GM23338 (cell line): ENCODE measurements at regions not wholly inside any gene's neighbourhood (a gene's known extent, or its start where the extent isn't known, plus 50 kb on each side); places are given as distances from the start of the nearest gene placed in this dataset.

ENCODE experiments used
- ATAC-seq: fragments of 200-7000 bp; cut with Tn5 transposase; 3 replicates; pipeline ENCODE4 v1.9.1; 2020
- DNase-seq: peaks from one replicate; pipeline ENCODE4 v3.0.0-alpha.2; 2015; ENCODE audit warnings: low spot score
- H2AFZ ChIP-seq: fragments of 200-600 bp; sonication (generic); 2 replicates; pipeline ENCODE4 v1.8.0; 2016; ENCODE audit warnings: antibody characterized with exemption, mild to moderate bottlenecking, moderate library complexity
- H3F3A ChIP-seq: fragments of 200-600 bp; sonication (generic); replicated peaks from 2 replicates; pipeline ENCODE4 v1.8.0; 2017; ENCODE audit warnings: antibody characterized with exemption, mixed run types, low read depth
- H3K27ac ChIP-seq: fragments of 200-600 bp; sonication (generic); 2 replicates; pipeline ENCODE4 v1.6.1; 2016; ENCODE audit warnings: low read depth
- H3K27me3 ChIP-seq: fragments of 200-600 bp; sonication (generic); 2 replicates; pipeline ENCODE4 v1.8.0; 2016; ENCODE audit warnings: mild to moderate bottlenecking, mixed run types, moderate library complexity; ENCODE audit not compliant: insufficient read depth
- H3K36me3 ChIP-seq: fragments of 200-600 bp; sonication (generic); 2 replicates; pipeline ENCODE4 v1.8.0; 2016; ENCODE audit warnings: mild to moderate bottlenecking; ENCODE audit not compliant: insufficient read depth
- H3K4me1 ChIP-seq: fragments of 200-600 bp; sonication (generic); 2 replicates; pipeline ENCODE4 v1.8.0; 2016; ENCODE audit warnings: mild to moderate bottlenecking, moderate library complexity; ENCODE audit not compliant: insufficient read depth
- H3K4me2 ChIP-seq: fragments of 200-600 bp; sonication (generic); 2 replicates; pipeline ENCODE4 v1.7.1; 2017; ENCODE audit warnings: mixed run types
- H3K4me3 ChIP-seq: fragments of 200-600 bp; sonication (generic); 2 replicates; pipeline ENCODE4 v1.6.1; 2016; ENCODE audit warnings: mixed run types
- H3K79me2 ChIP-seq: fragments of 200-600 bp; sonication (generic); replicated peaks from 2 replicates; pipeline ENCODE4 v1.8.0; 2017; ENCODE audit warnings: mild to moderate bottlenecking; ENCODE audit not compliant: insufficient read depth
- H3K9me2 ChIP-seq: fragments of 200-600 bp; sonication (generic); 2 replicates; pipeline ENCODE4 v1.8.0; 2017; ENCODE audit not compliant: insufficient read depth
- H4K20me1 ChIP-seq: fragments of 200-600 bp; sonication (generic); replicated peaks from 2 replicates; pipeline ENCODE4 v1.8.0; 2017; ENCODE audit warnings: mild to moderate bottlenecking; ENCODE audit not compliant: insufficient read depth
- H3K27ac Mint-ChIP-seq: 2 replicates; pipeline ENCODE4 v1.8.0; 2020; ENCODE audit warnings: inconsistent platforms, mild to moderate bottlenecking, moderate library complexity, mixed read lengths
- H3K27me3 Mint-ChIP-seq: 3 replicates; pipeline ENCODE4 v1.8.0; 2022; ENCODE audit warnings: low read depth, mild to moderate bottlenecking, moderate library complexity, mixed read lengths, inconsistent platforms; ENCODE audit not compliant: insufficient read depth, poor library complexity
- H3K36me3 Mint-ChIP-seq: 3 replicates; pipeline ENCODE4 v1.8.0; 2021; ENCODE audit warnings: low read depth, mild to moderate bottlenecking, inconsistent platforms, moderate library complexity, mixed read lengths
- H3K4me1 Mint-ChIP-seq: 3 replicates; pipeline ENCODE4 v1.8.0; 2020; ENCODE audit warnings: mild to moderate bottlenecking, inconsistent platforms, mixed read lengths
- H3K4me3 Mint-ChIP-seq: 3 replicates; pipeline ENCODE4 v1.8.0; 2021; ENCODE audit warnings: moderate library complexity, mild to moderate bottlenecking, inconsistent platforms, mixed read lengths
- H3K9me3 Mint-ChIP-seq: 3 replicates; pipeline ENCODE4 v1.8.0; 2020; ENCODE audit warnings: moderate library complexity, mild to moderate bottlenecking, inconsistent platforms, mixed read lengths
- CREB1 ChIP-seq: fragments of 250-450 bp; sonication (Bioruptor Pico); IDR thresholded peaks from 2 replicates; pipeline ENCODE4 v1.5.0; 2020; ENCODE audit warnings: low read depth, mild to moderate bottlenecking, moderate library complexity
- CTCF ChIP-seq, 2 experiments: fragments of 200-600 bp in 1 of 2; sonication (generic) in 1 of 2; conservative IDR thresholded peaks; 2 replicates each; pipeline versions ENCODE4 v1.5.1 to v1.6.1; 2016 to 2017; ENCODE audit warnings: antibody characterized with exemption in 2 of 2, low read depth in 2 of 2, mild to moderate bottlenecking in 2 of 2, moderate library complexity in 1 of 2
- EZH2 ChIP-seq: fragments of 200-600 bp; sonication (generic); IDR thresholded peaks from one replicate; pipeline ENCODE4 v1.8.0; 2017; ENCODE audit warnings: antibody characterized with exemption, mild to moderate bottlenecking, low read depth; ENCODE audit not compliant: unreplicated experiment
- EZH2phosphoT487 ChIP-seq: fragments of 200-600 bp; sonication (generic); IDR thresholded peaks from one replicate; pipeline ENCODE4 v1.8.1; 2018; ENCODE audit warnings: antibody characterized with exemption; ENCODE audit not compliant: unreplicated experiment
- JUNB ChIP-seq: IDR thresholded peaks from one replicate; pipeline ENCODE4 v1.6.1; 2016; ENCODE audit warnings: antibody characterized with exemption; ENCODE audit not compliant: unreplicated experiment
- NANOG ChIP-seq: IDR thresholded peaks from 2 replicates; pipeline ENCODE4 v1.6.1; 2016; ENCODE audit warnings: antibody characterized with exemption, borderline replicate concordance
- POLR2AphosphoS5 ChIP-seq: IDR thresholded peaks from 2 replicates; pipeline ENCODE4 v1.6.1; 2016; ENCODE audit warnings: antibody characterized with exemption, low read depth
- STAT1 ChIP-seq: IDR thresholded peaks from one replicate; pipeline ENCODE4 v1.6.1; 2016; ENCODE audit warnings: antibody characterized with exemption; ENCODE audit not compliant: unreplicated experiment
- ZNF114 ChIP-seq: fragments of 250-450 bp; sonication (Bioruptor Pico); IDR thresholded peaks from 2 replicates; pipeline ENCODE4 v1.5.0; 2020; ENCODE audit warnings: mild to moderate bottlenecking, moderate library complexity
- ZNF331 ChIP-seq: fragments of 250-450 bp; sonication (Bioruptor Pico); IDR thresholded peaks from 2 replicates; pipeline ENCODE4 v1.5.0; 2020; ENCODE audit warnings: low read depth, mild to moderate bottlenecking, moderate library complexity
- TF ChIP-seq, protein P1 (sequence below): IDR thresholded peaks from one replicate; pipeline ENCODE4 v1.6.1; 2018; ENCODE audit warnings: antibody characterized with exemption; ENCODE audit not compliant: unreplicated experiment
- TF ChIP-seq, protein P2 (sequence below): IDR thresholded peaks from 2 replicates; pipeline ENCODE4 v1.6.1; 2016; ENCODE audit warnings: antibody characterized with exemption

GRCh38 chr20:16171180-16171579 is 402.1 kb downstream of the KIF16B start (continued):
- TF ChIP-seq NANOG (no peak), POLR2AphosphoS5 (no peak), CREB1 (CRISPR knock-in tag) (no peak), ZNF114 (CRISPR knock-in tag) (no peak), EZH2 (no peak), ZNF331 (CRISPR knock-in tag) (no peak), CTCF (conservative IDR thresholded peaks at IDR 0.05; ENCODE audit: low read depth in 2 of 2) (no peak), JUNB (no peak), STAT1 (no peak)
- TF ChIP-seq, protein P1, sequence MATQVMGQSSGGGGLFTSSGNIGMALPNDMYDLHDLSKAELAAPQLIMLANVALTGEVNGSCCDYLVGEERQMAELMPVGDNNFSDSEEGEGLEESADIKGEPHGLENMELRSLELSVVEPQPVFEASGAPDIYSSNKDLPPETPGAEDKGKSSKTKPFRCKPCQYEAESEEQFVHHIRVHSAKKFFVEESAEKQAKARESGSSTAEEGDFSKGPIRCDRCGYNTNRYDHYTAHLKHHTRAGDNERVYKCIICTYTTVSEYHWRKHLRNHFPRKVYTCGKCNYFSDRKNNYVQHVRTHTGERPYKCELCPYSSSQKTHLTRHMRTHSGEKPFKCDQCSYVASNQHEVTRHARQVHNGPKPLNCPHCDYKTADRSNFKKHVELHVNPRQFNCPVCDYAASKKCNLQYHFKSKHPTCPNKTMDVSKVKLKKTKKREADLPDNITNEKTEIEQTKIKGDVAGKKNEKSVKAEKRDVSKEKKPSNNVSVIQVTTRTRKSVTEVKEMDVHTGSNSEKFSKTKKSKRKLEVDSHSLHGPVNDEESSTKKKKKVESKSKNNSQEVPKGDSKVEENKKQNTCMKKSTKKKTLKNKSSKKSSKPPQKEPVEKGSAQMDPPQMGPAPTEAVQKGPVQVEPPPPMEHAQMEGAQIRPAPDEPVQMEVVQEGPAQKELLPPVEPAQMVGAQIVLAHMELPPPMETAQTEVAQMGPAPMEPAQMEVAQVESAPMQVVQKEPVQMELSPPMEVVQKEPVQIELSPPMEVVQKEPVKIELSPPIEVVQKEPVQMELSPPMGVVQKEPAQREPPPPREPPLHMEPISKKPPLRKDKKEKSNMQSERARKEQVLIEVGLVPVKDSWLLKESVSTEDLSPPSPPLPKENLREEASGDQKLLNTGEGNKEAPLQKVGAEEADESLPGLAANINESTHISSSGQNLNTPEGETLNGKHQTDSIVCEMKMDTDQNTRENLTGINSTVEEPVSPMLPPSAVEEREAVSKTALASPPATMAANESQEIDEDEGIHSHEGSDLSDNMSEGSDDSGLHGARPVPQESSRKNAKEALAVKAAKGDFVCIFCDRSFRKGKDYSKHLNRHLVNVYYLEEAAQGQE = no peak
- TF ChIP-seq, protein P2, sequence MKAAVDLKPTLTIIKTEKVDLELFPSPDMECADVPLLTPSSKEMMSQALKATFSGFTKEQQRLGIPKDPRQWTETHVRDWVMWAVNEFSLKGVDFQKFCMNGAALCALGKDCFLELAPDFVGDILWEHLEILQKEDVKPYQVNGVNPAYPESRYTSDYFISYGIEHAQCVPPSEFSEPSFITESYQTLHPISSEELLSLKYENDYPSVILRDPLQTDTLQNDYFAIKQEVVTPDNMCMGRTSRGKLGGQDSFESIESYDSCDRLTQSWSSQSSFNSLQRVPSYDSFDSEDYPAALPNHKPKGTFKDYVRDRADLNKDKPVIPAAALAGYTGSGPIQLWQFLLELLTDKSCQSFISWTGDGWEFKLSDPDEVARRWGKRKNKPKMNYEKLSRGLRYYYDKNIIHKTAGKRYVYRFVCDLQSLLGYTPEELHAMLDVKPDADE = no peak

- ATAC-seq = no peak
- Histone ChIP-seq H3K4me1 (no peaks in the 10 kb centered on the region), H4K20me1 (no peaks in the 10 kb centered on the region), H2AFZ (peak overlapping the region; percentile 72; the same call in 1 of the 2 replicates), H3F3A (no peaks in the 10 kb centered on the region), H3K27ac (no peak overlapping the region), H3K4me3 (no peak overlapping the region), H3K79me2 (no peaks in the 10 kb centered on the region), H3K27me3 (no peaks in the 10 kb centered on the region), H3K9me2 (peaks cover 24% of the 10 kb centered on the region), H3K4me2 (no peak overlapping the region), H3K36me3 (no peaks in the 10 kb centered on the region)
- Mint-ChIP-seq H3K4me1 (peaks cover 4% of the 10 kb centered on the region; the same call in 2 of the 3 replicates), H3K9me3 (no peaks in the 10 kb centered on the region), H3K4me3 (no peak overlapping the region), H3K27ac (no peak overlapping the region), H3K27me3 (peaks cover 3% of the 10 kb centered on the region), H3K36me3 (no peaks in the 10 kb centered on the region)
- DNase-seq = no peak
- TF ChIP-seq CTCF (conservative IDR thresholded peaks at IDR 0.05; ENCODE audit: low read depth in 2 of 2) (no peak), EZH2phosphoT487 (no peak)
These were observed 402.8 kb downstream of the KIF16B start for GRCh38 chr20:16170406-16170971.
